ENCODE measurements at regions not wholly inside any gene's neighbourhood (a gene's known extent, or its start where the extent isn't known, plus 50 kb on each side); places are given as distances from the start of the nearest gene placed in this dataset.
"Not testable (repeated sequence)": the region's sequence is repeated elsewhere in the genome, so short reads cannot be mapped to it uniquely, and the experiment has no call there.

DNA sequence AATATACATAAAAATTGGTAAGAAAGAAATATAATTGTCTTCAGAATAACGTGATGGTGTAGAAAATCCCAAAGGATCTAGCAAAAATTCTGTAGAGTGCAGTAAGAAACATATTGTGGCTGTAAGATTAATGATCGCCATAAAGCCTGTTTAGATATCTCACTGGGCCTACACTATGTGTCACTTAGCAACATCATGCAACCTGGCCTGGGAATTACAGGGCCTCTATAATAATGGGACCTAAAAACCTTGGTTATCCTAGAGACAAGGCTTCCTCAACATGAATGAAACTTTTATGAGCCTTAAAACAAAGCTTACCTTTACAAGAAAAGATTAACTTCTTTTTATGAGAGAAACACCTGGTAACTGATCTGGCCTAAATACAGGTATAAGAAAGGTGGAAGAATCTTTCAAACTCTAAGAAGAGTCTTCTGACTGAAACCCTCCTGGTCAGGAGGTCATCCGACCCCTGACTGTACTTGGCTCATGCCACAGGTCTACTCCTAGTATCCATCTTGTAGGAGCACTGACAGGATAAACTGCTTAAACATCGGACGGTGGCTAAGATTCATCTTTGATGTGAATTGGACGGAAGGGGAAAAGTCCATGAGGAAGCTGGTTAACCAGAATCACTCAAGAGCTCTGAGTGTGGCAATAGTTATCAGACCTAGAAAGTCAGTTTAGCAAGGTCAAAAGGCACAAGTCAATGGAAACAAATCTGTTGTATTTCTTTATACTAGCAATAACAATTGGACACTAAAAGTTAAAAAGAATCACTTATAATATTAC, 1155.1 kb upstream of the SORCS1 start:
- TF ChIP-seq, protein P1, sequence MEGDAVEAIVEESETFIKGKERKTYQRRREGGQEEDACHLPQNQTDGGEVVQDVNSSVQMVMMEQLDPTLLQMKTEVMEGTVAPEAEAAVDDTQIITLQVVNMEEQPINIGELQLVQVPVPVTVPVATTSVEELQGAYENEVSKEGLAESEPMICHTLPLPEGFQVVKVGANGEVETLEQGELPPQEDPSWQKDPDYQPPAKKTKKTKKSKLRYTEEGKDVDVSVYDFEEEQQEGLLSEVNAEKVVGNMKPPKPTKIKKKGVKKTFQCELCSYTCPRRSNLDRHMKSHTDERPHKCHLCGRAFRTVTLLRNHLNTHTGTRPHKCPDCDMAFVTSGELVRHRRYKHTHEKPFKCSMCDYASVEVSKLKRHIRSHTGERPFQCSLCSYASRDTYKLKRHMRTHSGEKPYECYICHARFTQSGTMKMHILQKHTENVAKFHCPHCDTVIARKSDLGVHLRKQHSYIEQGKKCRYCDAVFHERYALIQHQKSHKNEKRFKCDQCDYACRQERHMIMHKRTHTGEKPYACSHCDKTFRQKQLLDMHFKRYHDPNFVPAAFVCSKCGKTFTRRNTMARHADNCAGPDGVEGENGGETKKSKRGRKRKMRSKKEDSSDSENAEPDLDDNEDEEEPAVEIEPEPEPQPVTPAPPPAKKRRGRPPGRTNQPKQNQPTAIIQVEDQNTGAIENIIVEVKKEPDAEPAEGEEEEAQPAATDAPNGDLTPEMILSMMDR (conservative IDR thresholded peaks at IDR 0.05), result no peak

DNA sequence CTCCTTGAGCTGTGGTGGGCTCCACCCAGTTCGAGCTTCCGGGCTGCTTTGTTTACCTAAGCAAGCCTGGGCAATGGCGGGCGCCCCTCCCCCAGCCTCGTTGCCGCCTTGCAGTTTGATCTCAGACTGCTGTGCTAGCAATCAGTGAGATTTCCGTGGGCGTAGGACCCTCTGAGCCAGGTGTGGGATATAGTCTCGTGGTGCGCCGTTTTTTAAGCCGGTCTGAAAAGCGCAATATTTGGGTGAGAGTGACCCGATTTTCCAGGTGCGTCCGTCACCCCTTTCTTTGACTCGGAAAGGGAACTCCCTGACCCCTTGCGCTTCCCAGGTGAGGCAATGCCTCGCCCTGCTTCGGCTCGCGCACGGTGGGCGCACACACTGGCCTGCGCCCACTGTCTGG, 1151.1 kb upstream of the SORCS1 start:
- H3K9me3 Mint-ChIP-seq; DNase-seq (ENCODE audit: extremely low spot score, unreplicated experiment); H3K4me1 Mint-ChIP-seq (ENCODE audit: unreplicated experiment); H3K27me3 Mint-ChIP-seq; H3K36me3 Mint-ChIP-seq: not testable (repeated sequence)
- Mint-ChIP-seq H3K27ac (peak overlapping the region; percentile 75), H3K4me3 (peak overlapping the region; percentile 88)

More for the DNA sequence above, 1155.1 kb upstream of the SORCS1 start:
- Mint-ChIP-seq H3K36me3 (no peaks in the 10 kb centered on the region), H3K4me1 (ENCODE audit: unreplicated experiment) (no peaks in the 10 kb centered on the region), H3K27me3 (no peaks in the 10 kb centered on the region), H3K27ac (no peak overlapping the region), H3K4me3 (no peak overlapping the region), H3K9me3 (no peaks in the 10 kb centered on the region)
- DNase-seq (ENCODE audit: extremely low spot score, unreplicated experiment), result no peak

- TF ChIP-seq, protein P1 (conservative IDR thresholded peaks at IDR 0.05), result no peak
- H3K4me3 Mint-ChIP-seq, result no peak overlapping the region
- no peaks in the 10 kb centered on the region for H3K9me3 Mint-ChIP-seq
- H3K4me1 Mint-ChIP-seq (ENCODE audit: unreplicated experiment), result no peaks in the 10 kb centered on the region
- H3K36me3 Mint-ChIP-seq, result no peaks in the 10 kb centered on the region
- DNase-seq (ENCODE audit: extremely low spot score, unreplicated experiment), result no peak
- H3K27me3 Mint-ChIP-seq, result no peaks in the 10 kb centered on the region
- no peak overlapping the region for H3K27ac Mint-ChIP-seq
These were observed 1143.4 kb upstream of the SORCS1 start for GRCh38 chr10:108307925-108308312.

- TF ChIP-seq, protein P1 (conservative IDR thresholded peaks at IDR 0.05), result no peak
- Mint-ChIP-seq H3K9me3 (no peaks in the 10 kb centered on the region), H3K4me3 (no peak overlapping the region), H3K27me3 (no peaks in the 10 kb centered on the region), H3K27ac (no peak overlapping the region), H3K36me3 (no peaks in the 10 kb centered on the region), H3K4me1 (ENCODE audit: unreplicated experiment) (no peaks in the 10 kb centered on the region)
- no peak for DNase-seq (ENCODE audit: extremely low spot score, unreplicated experiment)
These were observed 1142.9 kb upstream of the SORCS1 start for GRCh38 chr10:108307250-108307924.

DNA sequence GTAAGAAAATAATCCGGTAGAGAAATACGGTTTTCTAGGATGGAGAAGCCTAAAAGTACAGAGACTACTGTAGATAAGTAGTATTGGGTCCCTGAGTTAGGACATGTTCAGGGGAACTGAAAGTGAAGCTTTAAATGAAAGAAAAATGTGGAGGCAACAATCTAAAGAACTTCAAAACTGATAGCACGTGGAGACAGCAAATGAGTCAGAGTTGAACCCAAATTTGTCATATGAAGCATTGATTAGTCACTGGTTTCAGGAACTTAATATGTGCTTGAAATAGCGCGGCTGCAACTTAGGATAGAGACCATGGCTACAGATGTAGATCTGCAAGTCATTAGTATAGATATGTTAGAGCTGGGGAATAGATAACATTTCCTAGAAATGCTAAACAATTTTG, 1138.6 kb upstream of the SORCS1 start:
- H3K27ac Mint-ChIP-seq, result no peak overlapping the region
- H3K4me1 Mint-ChIP-seq (ENCODE audit: unreplicated experiment), result no peaks in the 10 kb centered on the region
- no peak overlapping the region for H3K4me3 Mint-ChIP-seq
- H3K27me3 Mint-ChIP-seq, result peaks cover 6% of the 10 kb centered on the region
- TF ChIP-seq, protein P1 (conservative IDR thresholded peaks at IDR 0.05), result no peak
- peaks cover 5% of the 10 kb centered on the region for H3K9me3 Mint-ChIP-seq
- DNase-seq (ENCODE audit: extremely low spot score, unreplicated experiment), result no peak
- H3K36me3 Mint-ChIP-seq, result no peaks in the 10 kb centered on the region

DNA sequence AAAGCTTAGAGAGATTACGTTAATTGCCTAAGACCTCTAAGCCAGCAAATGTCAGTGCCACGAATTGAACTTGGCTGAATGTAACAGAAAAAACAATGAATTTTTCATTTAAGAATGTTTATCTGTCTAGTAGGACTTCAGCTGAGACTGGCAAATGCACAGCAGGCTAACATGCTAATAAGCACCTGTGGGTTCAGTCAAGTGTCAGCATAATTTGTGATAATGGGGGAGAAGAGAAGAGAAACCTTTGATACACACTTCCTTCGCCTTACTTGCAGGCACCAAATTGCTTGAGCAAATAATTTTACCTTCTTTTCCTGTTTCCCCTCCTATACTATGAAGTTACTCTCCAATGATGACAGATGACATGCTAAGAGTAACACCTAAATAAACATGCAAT, 1136.5 kb upstream of the SORCS1 start:
- Mint-ChIP-seq H3K4me3 (no peak overlapping the region), H3K9me3 (peaks cover 5% of the 10 kb centered on the region), H3K36me3 (no peaks in the 10 kb centered on the region), H3K27me3 (peaks cover 6% of the 10 kb centered on the region), H3K4me1 (ENCODE audit: unreplicated experiment) (no peaks in the 10 kb centered on the region), H3K27ac (no peak overlapping the region)
- DNase-seq (ENCODE audit: extremely low spot score, unreplicated experiment), result no peak
- TF ChIP-seq, protein P1 (conservative IDR thresholded peaks at IDR 0.05), result no peak

All from type B pancreatic cell (in vitro differentiated cells).